HG03095 (cell line): ENCODE measurements at regions not wholly inside any gene's neighbourhood (a gene's known extent, or its start where the extent isn't known, plus 50 kb on each side); places are given as distances from the start of the nearest gene placed in this dataset.

Experiments used
- ATAC-seq: cut with Tn5 transposase; IDR thresholded peaks from one replicate; pipeline ENCODE4 v1.9.1; 2021; ENCODE audit warnings: moderate library complexity; ENCODE audit not compliant: unreplicated experiment

GRCh38 chr9:71383308-71383940, 262.0 kb upstream of the TRPM3 start:
- no peak for ATAC-seq

GRCh38 chr9:71368157-71368556, 246.7 kb upstream of the TRPM3 start:
- no peak for ATAC-seq

GRCh38 chr9:71364186-71364955, 242.9 kb upstream of the TRPM3 start:
- ATAC-seq = no peak

- no peak for ATAC-seq
Measured at GRCh38 chr9:71363286-71363961, 242.0 kb upstream of the TRPM3 start.

- no peak for ATAC-seq
Measured at GRCh38 chr9:71361357-71361756, 239.9 kb upstream of the TRPM3 start.

GRCh38 chr9:71357346-71357745, 235.9 kb upstream of the TRPM3 start:
- no peak for ATAC-seq

- no peak for ATAC-seq
Measured at GRCh38 chr9:71355884-71356283, 234.5 kb upstream of the TRPM3 start.

GRCh38 chr9:71353720-71354119, 232.3 kb upstream of the TRPM3 start:
- no peak for ATAC-seq

GRCh38 chr9:71352837-71353236, 231.4 kb upstream of the TRPM3 start:
- no peak for ATAC-seq

GRCh38 chr9:71349218-71349617, 227.8 kb upstream of the TRPM3 start:
- ATAC-seq = no peak

GRCh38 chr9:71333321-71333720, 211.9 kb upstream of the TRPM3 start:
- ATAC-seq = no peak

- no peak for ATAC-seq
Measured at GRCh38 chr9:71331603-71332002, 210.2 kb upstream of the TRPM3 start.

GRCh38 chr9:71329873-71330272, 208.5 kb upstream of the TRPM3 start:
- ATAC-seq = no peak

- ATAC-seq = no peak
Measured at GRCh38 chr9:71326360-71326759, 204.9 kb upstream of the TRPM3 start.

GRCh38 chr9:71323357-71323756, 201.9 kb upstream of the TRPM3 start:
- no peak for ATAC-seq

GRCh38 chr9:71322311-71322710, 200.9 kb upstream of the TRPM3 start:
- no peak for ATAC-seq

- peak; percentile 47 for ATAC-seq
Measured at GRCh38 chr9:71308454-71308853, 187.0 kb upstream of the TRPM3 start.

GRCh38 chr9:71306134-71306533, 184.7 kb upstream of the TRPM3 start:
- ATAC-seq = peak; percentile 57

GRCh38 chr9:71303351-71303750, 181.9 kb upstream of the TRPM3 start:
- ATAC-seq = no peak

- peak; percentile 84 for ATAC-seq
Measured at GRCh38 chr9:71302776-71303175, 181.4 kb upstream of the TRPM3 start.

GRCh38 chr9:71295928-71296327, 174.5 kb upstream of the TRPM3 start:
- ATAC-seq = no peak

- no peak for ATAC-seq
Measured at GRCh38 chr9:71286146-71286545, 164.7 kb upstream of the TRPM3 start.
